Osteoblast (primary cell): ENCODE measurements at regions not wholly inside any gene's neighbourhood (a gene's known extent, or its start where the extent isn't known, plus 50 kb on each side); places are given as distances from the start of the nearest gene placed in this dataset.

ENCODE experiments used
- DNase-seq: peaks from one replicate; pipeline ENCODE4 v3.0.0; 2011; ENCODE audit warnings: low spot score, mixed read lengths; ENCODE audit not compliant: insufficient read length; ENCODE audit errors: missing footprints
- H2AFZ ChIP-seq: 2 replicates; pipeline ENCODE4 v1.6.0; 2011; ENCODE audit warnings: mild to moderate bottlenecking, low read length
- H3K27ac ChIP-seq: 2 replicates; pipeline ENCODE4 v1.5.1; 2011; ENCODE audit warnings: mild to moderate bottlenecking, low read depth, low read length, moderate library complexity
- H3K27me3 ChIP-seq: 2 replicates; pipeline ENCODE4 v1.6.0; 2012; ENCODE audit warnings: mild to moderate bottlenecking, control low read depth, inconsistent platforms, low read length, moderate library complexity; ENCODE audit not compliant: insufficient read depth
- H3K36me3 ChIP-seq: 2 replicates; pipeline ENCODE4 v1.5.1; 2011; ENCODE audit warnings: mild to moderate bottlenecking, low read length, control low read depth, moderate library complexity; ENCODE audit not compliant: insufficient read depth
- H3K4me1 ChIP-seq: 2 replicates; pipeline ENCODE4 v1.5.1; 2011; ENCODE audit warnings: mild to moderate bottlenecking, low read length, control low read depth, moderate library complexity; ENCODE audit not compliant: insufficient read depth
- H3K4me2 ChIP-seq: 2 replicates; pipeline ENCODE4 v1.6.0; 2011; ENCODE audit warnings: mild to moderate bottlenecking, low read length; ENCODE audit not compliant: insufficient read depth
- H3K4me3 ChIP-seq: fragments of 200-600 bp; sonication (generic); 3 replicates; pipeline ENCODE4 v1.5.1; 2012; ENCODE audit warnings: mild to moderate bottlenecking, low read length, inconsistent platforms; ENCODE audit not compliant: insufficient read depth
- H3K79me2 ChIP-seq: 2 replicates; pipeline ENCODE4 v1.6.0; 2012; ENCODE audit warnings: mild to moderate bottlenecking, low read length, control low read depth, inconsistent platforms; ENCODE audit not compliant: insufficient read depth
- H3K9me3 ChIP-seq: 2 replicates; pipeline ENCODE4 v1.5.1; 2011; ENCODE audit warnings: low read depth, low read length, control low read depth
- H4K20me1 ChIP-seq: 2 replicates; pipeline ENCODE4 v1.6.0; 2012; ENCODE audit warnings: mild to moderate bottlenecking, low read length, control low read depth; ENCODE audit not compliant: insufficient read depth
- CTCF ChIP-seq: IDR thresholded peaks from 2 replicates; pipeline ENCODE4 v1.5.1; 2011; ENCODE audit warnings: mild to moderate bottlenecking, low read depth, low read length, moderate library complexity; ENCODE audit errors: extremely low read depth

- TF ChIP-seq CTCF: no peak
- H3K9me3 ChIP-seq: no peaks in the 10 kb centered on the region
- no peaks in the 10 kb centered on the region for H3K4me1 ChIP-seq
- no peak overlapping the region for H2AFZ ChIP-seq
- H4K20me1 ChIP-seq: no peaks in the 10 kb centered on the region
- H3K4me3 ChIP-seq: no peak overlapping the region
- H3K79me2 ChIP-seq: no peaks in the 10 kb centered on the region
- DNase-seq: no peak
- H3K36me3 ChIP-seq: no peaks in the 10 kb centered on the region
- no peak overlapping the region for H3K27ac ChIP-seq
- H3K4me2 ChIP-seq: no peak overlapping the region
- H3K27me3 ChIP-seq: no peaks in the 10 kb centered on the region
These were observed 750.8 kb upstream of the ACVR2A start for GRCh38 chr2:147094077-147094476.

GRCh38 chr2:147092266-147092665 lies 752.6 kb upstream of the ACVR2A start:
- H3K36me3 ChIP-seq: no peaks in the 10 kb centered on the region
- no peak overlapping the region for H3K4me2 ChIP-seq
- no peaks in the 10 kb centered on the region for H3K27me3 ChIP-seq
- peak; percentile 73 for DNase-seq
- no peak for TF ChIP-seq CTCF
- H3K27ac ChIP-seq: no peak overlapping the region
- no peaks in the 10 kb centered on the region for H3K79me2 ChIP-seq
- H3K4me3 ChIP-seq: no peak overlapping the region
- no peak overlapping the region for H2AFZ ChIP-seq
- H3K9me3 ChIP-seq: no peaks in the 10 kb centered on the region
- H4K20me1 ChIP-seq: no peaks in the 10 kb centered on the region
- no peaks in the 10 kb centered on the region for H3K4me1 ChIP-seq

- Histone ChIP-seq H3K9me3 (no peaks in the 10 kb centered on the region), H3K4me3 (no peak overlapping the region), H3K79me2 (no peaks in the 10 kb centered on the region), H3K4me2 (no peak overlapping the region), H2AFZ (no peak overlapping the region), H3K36me3 (no peaks in the 10 kb centered on the region), H3K27me3 (no peaks in the 10 kb centered on the region), H3K4me1 (no peaks in the 10 kb centered on the region), H3K27ac (no peak overlapping the region), H4K20me1 (no peaks in the 10 kb centered on the region)
- no peak for TF ChIP-seq CTCF
- DNase-seq: no peak
These were observed 753.4 kb upstream of the ACVR2A start for GRCh38 chr2:147091448-147091847.

- H3K4me3 ChIP-seq: no peak overlapping the region
- no peaks in the 10 kb centered on the region for H3K4me1 ChIP-seq
- TF ChIP-seq CTCF: no peak
- no peak for DNase-seq
- H3K4me2 ChIP-seq: no peak overlapping the region
- no peak overlapping the region for H3K27ac ChIP-seq
- no peaks in the 10 kb centered on the region for H3K27me3 ChIP-seq
- no peaks in the 10 kb centered on the region for H3K36me3 ChIP-seq
- no peaks in the 10 kb centered on the region for H4K20me1 ChIP-seq
- H3K79me2 ChIP-seq: no peaks in the 10 kb centered on the region
- no peak overlapping the region for H2AFZ ChIP-seq
- H3K9me3 ChIP-seq: no peaks in the 10 kb centered on the region
These were observed 756.0 kb upstream of the ACVR2A start for GRCh38 chr2:147088871-147089270.
